ENCODE measurements at regions not wholly inside any gene's neighbourhood (a gene's known extent, or its start where the extent isn't known, plus 50 kb on each side); places are given as distances from the start of the nearest gene placed in this dataset.

DNA sequence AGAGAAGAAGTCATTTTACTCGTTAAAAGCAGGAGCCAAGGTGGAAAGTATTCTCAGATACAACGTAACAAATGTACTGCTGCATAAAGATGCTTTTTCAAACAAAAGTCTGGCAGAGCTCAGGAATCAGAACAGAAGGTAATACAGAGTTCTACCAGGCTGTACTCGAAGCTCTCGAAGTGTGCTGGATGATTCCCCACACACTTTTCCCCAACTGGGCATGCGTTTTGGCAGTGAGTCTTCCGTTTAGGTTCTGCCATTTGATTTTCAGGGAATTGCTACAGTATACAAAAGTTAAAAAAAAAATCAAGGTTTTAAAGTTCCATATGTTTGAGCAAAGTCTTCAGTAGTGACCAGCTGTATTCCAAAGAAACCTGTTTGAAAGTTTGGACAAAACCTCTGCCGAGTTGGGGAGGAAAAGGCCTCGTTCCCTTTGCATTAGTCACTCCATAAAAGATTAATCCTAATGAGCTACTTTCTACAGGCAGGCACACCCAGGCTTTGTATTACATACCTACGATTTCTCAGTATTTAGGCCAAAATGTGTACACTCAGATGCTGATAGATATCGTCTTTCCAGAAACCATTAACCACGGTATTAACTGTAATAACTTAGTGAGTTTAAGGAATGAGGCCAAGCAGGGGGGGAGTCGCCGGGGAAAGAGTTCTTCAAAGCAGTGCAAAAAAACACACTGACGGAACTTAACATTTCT lies 477.1 kb downstream of the LMO4 start:
- no peak for TF ChIP-seq POLR2A (IDR thresholded peaks at IDR 0.05)
- TF ChIP-seq, protein P1, sequence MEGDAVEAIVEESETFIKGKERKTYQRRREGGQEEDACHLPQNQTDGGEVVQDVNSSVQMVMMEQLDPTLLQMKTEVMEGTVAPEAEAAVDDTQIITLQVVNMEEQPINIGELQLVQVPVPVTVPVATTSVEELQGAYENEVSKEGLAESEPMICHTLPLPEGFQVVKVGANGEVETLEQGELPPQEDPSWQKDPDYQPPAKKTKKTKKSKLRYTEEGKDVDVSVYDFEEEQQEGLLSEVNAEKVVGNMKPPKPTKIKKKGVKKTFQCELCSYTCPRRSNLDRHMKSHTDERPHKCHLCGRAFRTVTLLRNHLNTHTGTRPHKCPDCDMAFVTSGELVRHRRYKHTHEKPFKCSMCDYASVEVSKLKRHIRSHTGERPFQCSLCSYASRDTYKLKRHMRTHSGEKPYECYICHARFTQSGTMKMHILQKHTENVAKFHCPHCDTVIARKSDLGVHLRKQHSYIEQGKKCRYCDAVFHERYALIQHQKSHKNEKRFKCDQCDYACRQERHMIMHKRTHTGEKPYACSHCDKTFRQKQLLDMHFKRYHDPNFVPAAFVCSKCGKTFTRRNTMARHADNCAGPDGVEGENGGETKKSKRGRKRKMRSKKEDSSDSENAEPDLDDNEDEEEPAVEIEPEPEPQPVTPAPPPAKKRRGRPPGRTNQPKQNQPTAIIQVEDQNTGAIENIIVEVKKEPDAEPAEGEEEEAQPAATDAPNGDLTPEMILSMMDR (IDR thresholded peaks at IDR 0.05), result no peak

All from suprapubic skin (tissue), 3 donors.